Hepatocyte (in vitro differentiated cells): ENCODE measurements at regions not wholly inside any gene's neighbourhood (a gene's known extent, or its start where the extent isn't known, plus 50 kb on each side); places are given as distances from the start of the nearest gene placed in this dataset.

ENCODE experiments used
- EZH2 ChIP-seq: fragments of 200-600 bp; sonication (generic); IDR thresholded peaks from 2 replicates; pipeline ENCODE4 v1.6.1; 2016; ENCODE audit warnings: antibody characterized with exemption, mild to moderate bottlenecking, borderline replicate concordance
- EZH2phosphoT487 ChIP-seq: fragments of 200-600 bp; sonication (generic); IDR thresholded peaks from one replicate; pipeline ENCODE4 v1.6.1; 2018; ENCODE audit warnings: antibody characterized with exemption, mild to moderate bottlenecking, low read depth, moderate library complexity; ENCODE audit not compliant: unreplicated experiment, severe bottlenecking
- TF ChIP-seq, protein P1 (sequence below): fragments of 200-600 bp; sonication (generic); IDR thresholded peaks from 2 replicates; pipeline ENCODE4 v1.5.1; 2016; ENCODE audit warnings: antibody characterized with exemption, mild to moderate bottlenecking; ENCODE audit not compliant: poor library complexity

DNA sequence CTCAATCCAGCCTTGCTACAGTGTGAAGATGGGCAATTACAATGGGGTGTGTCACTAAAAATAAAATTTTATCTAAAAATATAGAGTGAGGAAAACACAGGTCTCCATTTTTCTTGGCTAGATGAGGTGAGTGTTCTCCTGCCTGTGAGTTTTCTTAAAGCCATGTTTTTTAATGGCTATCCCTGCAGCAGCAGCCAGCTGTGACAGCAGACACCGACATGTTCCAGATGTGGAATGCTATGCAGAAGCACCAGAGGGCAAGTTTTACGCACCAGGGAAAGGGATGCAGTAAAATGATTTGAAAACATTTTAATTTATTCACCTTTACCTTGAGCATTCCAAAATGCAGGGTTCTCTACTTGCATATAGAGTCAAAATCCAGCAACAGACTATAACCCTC is 577.0 kb upstream of the STXBP6 start:
- TF ChIP-seq, protein P1, sequence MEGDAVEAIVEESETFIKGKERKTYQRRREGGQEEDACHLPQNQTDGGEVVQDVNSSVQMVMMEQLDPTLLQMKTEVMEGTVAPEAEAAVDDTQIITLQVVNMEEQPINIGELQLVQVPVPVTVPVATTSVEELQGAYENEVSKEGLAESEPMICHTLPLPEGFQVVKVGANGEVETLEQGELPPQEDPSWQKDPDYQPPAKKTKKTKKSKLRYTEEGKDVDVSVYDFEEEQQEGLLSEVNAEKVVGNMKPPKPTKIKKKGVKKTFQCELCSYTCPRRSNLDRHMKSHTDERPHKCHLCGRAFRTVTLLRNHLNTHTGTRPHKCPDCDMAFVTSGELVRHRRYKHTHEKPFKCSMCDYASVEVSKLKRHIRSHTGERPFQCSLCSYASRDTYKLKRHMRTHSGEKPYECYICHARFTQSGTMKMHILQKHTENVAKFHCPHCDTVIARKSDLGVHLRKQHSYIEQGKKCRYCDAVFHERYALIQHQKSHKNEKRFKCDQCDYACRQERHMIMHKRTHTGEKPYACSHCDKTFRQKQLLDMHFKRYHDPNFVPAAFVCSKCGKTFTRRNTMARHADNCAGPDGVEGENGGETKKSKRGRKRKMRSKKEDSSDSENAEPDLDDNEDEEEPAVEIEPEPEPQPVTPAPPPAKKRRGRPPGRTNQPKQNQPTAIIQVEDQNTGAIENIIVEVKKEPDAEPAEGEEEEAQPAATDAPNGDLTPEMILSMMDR, result no peak
- TF ChIP-seq EZH2phosphoT487, result no peak
- TF ChIP-seq EZH2, result no peak
